NCI-H82 (cell line): ENCODE measurements at regions not wholly inside any gene's neighbourhood (a gene's known extent, or its start where the extent isn't known, plus 50 kb on each side); places are given as distances from the start of the nearest gene placed in this dataset.
A peak's percentile ranks its signal among the peaks of the same experiment; 100 is the strongest.
"Not testable (repeated sequence)": the region's sequence is repeated elsewhere in the genome, so short reads cannot be mapped to it uniquely, and the experiment has no call there.

ENCODE experiments used
- DNase-seq: peaks from one replicate; lab custom pipeline; 2025; lab: John Stamatoyannopoulos, UW

GRCh38 chr18:42545825-42546224 is 569.7 kb downstream of the RIT2 start:
- DNase-seq, result no peak

DNA sequence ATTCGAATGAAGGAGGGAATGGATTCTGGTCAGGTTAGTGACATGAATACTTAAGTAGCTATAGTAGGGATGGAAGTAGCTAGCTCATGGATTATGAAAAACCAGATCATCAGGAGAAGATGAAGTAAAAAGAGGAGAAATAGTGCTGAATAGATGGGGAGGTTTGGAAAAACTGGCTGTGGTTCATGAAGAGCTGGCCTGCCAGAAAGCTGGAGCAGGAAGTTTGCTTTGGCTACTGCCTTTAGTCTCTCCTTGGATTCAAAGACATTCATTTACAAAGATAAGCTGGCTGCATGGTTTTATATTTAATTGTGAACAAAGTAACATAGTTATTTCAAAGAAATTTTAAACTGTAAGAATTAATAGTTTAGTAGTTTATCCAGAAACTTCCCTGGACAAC is 567.0 kb downstream of the RIT2 start:
- DNase-seq, result no peak

DNA sequence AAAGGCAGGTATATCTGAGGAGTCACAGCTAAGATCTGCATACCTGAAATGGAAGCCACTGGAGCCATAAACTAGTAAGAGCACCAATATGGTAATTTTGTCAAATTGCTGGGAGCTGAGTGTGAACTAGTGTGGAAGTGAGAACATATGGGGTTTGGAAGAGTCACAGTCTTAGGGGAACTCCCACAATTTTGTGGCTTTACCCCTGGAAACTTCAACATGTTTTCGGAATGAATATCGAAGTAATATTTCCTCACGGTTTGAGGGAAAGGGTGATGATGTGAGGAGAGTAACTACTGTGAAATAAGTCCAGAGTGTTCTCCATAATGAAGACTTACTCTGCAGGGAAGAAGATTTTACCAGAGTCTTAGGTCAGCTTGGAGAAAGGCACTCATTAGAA is 565.9 kb downstream of the RIT2 start:
- no peak for DNase-seq

GRCh38 chr18:42552559-42552958 is 562.9 kb downstream of the RIT2 start:
- not testable (repeated sequence) for DNase-seq

GRCh38 chr18:42559069-42559690 is 556.3 kb downstream of the RIT2 start:
- DNase-seq, result peak; percentile 28

DNA sequence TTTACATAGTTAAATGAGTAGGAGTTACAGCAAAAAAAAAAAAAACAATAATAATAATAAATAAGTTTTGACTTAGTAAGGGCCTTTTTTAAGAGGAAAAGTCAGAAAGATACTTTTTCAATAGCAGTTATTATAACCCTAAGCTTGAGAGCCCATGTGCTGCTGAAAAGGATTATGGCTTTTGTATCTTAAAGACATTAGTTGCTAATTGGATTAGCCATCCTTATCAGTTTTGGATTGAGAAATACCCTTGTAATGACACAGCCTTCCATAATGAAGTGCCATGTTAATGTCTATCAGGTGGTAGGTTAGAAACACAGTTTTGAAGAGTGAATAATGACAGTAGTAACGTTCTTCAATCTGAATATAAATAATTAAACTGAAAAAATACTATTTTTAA is 554.0 kb downstream of the RIT2 start:
- peak; percentile 96 for DNase-seq

GRCh38 chr18:42563995-42564394 is 551.5 kb downstream of the RIT2 start:
- no peak for DNase-seq

- peak; percentile 10 for DNase-seq
Measured at GRCh38 chr18:42564761-42565160, 550.7 kb downstream of the RIT2 start.

- DNase-seq, result no peak
Measured at GRCh38 chr18:42568773-42569172, 546.7 kb downstream of the RIT2 start.

DNA sequence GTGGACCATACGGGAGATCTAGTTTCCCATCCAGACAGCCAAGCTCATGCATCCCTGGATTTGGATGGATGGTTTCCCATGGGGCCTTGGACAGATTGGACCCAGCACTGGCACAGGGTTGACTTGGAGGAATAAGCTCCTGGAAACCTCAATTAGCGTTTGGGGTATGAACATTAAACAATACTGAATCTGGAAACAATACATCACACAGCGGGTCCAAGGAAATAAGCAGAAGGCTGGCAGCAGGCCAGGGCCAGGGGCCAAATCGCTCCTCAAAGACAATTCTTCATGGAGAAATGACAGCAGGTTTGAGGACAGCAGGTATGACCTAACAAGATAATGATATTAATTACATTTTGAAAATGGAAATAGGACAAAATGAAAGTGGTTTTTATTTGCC is 540.6 kb downstream of the RIT2 start:
- peak; percentile 89 for DNase-seq

DNA sequence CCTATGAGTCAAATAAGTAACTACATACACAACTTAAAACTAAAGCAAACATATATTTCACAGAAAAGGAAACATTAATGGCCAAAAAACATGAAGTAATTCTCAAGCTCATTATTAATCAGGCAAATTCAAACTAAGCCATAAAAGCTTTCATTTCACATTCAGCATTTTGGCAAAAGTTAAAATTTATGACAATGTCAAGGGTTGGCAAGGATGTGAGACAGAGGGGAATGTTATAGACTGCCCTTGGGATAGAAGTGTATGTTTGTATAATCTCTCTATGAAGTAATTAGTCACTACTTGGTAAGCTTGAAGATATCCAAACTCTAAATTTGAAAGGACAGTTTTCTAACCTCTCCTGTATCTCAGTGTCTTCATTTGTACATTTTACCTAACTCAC is 539.4 kb downstream of the RIT2 start:
- no peak for DNase-seq

DNA sequence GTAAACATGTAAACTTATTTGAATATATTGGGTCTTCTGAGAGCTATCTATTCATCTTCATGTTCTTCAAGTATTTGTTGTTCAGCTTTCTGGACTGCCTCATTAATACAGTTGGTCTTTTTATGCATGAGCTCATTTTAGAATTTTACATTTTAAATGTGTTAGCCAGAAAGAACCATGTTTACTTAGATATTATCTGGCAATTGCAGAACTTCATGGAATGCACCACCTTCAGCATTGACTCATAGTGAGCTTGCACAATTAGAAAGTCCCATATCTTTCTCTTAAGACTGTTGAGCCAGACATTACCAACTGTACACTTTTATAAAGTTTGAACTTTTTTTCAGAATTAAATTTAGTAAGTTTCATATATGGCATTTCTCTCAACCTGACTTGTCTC is 536.7 kb downstream of the RIT2 start:
- DNase-seq, result no peak

DNA sequence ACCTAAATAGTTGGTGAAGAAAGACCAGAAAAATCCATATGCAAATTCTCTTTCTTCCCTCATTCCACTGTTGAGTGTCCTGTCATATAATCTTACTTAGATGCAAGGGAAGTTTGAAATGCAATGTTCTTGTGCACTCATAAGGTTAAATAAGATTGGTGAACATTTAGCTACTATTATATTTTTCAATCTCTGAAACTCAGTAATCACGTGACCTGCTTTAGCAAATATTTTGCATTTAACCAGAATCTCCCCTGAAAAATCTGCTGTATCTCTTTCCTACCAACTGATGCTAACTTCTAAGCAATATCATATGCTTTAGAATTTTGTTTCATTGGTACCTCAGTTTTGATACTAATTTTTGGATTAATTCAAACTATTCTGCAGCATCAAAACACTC is 533.2 kb downstream of the RIT2 start:
- DNase-seq, result no peak

DNA sequence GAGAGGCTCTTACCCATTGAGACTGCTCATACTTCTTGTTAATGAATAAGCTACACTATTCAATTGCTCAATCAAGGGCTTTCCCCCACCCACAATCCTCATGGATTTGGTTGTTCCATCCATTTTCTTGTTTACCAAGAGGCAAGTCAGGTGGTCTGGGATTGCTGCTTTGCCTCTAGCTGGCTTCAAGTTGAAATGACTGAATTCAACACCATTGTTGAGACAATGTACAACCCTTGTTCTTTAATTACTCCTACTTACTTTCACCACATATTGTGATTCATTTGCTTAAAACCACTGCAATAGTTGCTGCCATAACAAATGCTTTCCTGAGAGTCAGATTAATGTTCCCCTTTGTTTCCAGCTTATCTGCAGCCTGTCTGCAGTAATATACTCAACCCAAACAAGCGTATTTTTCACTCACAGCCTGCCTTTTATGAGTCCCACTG is 532.2 kb downstream of the RIT2 start:
- no peak for DNase-seq

GRCh38 chr18:42586601-42587000 is 528.9 kb downstream of the RIT2 start:
- DNase-seq, result no peak

DNA sequence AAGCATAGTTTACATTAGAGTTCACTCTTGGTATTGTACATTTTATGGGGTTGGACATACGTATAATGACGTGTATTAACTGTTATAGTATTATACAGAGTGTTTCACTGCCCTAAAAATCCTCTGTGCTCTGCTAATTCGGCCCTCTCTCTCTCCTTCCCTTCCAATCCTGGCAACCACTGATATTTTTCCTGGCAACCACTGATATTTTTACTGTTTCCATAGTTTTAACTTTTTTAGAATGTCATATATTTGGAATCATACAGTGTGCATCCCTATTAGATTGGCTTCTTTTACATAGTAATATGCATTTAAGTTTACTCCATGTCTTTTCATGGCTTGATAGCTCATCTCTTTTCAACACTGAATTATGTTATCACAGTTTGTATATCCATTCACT is 526.7 kb downstream of the RIT2 start:
- no peak for DNase-seq

DNA sequence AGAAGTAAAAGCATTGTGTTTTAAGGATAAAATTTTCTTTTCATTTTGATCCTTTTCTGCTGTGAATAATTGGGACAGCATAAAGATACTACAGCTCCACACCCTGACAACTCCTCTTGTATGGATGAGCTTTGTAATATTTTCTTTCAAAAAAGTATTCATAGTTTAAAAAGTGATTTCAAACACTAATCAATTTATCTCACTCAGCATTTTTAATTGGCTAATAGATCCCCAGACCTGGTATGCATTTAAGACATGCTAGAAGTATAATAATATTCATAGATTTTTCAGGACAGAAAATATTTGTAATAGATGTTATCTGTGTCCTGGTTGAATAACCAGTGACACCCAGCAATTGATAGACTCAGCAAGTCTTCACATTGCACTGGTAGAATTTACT is 510.7 kb downstream of the RIT2 start:
- no peak for DNase-seq

GRCh38 chr18:42606886-42607495 is 508.5 kb downstream of the RIT2 start:
- DNase-seq, result no peak

GRCh38 chr18:42611134-42611533 is 504.4 kb downstream of the RIT2 start:
- DNase-seq, result peak; percentile 15

- DNase-seq, result peak; percentile 94
Measured at GRCh38 chr18:42614619-42615293, 500.7 kb downstream of the RIT2 start.

DNA sequence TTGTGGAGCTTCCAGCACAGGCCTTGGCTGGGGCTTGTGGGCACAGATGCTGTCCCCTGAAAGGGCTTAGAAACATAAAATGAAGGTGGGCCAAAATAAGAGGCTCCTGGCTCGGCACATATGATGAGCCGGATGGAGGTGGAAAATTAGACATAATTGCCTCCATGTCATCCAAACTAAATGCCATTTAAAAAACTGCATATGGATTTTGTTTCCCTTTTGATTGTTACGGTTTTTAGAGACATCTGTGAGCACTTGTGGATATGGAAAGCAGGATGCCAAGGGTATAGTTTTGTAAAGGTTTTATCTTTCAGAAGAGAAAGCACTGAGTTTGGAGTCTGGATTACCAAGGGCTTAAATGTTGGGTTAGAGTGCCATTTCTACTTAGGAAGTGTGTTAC is 498.3 kb downstream of the RIT2 start:
- DNase-seq, result no peak

DNA sequence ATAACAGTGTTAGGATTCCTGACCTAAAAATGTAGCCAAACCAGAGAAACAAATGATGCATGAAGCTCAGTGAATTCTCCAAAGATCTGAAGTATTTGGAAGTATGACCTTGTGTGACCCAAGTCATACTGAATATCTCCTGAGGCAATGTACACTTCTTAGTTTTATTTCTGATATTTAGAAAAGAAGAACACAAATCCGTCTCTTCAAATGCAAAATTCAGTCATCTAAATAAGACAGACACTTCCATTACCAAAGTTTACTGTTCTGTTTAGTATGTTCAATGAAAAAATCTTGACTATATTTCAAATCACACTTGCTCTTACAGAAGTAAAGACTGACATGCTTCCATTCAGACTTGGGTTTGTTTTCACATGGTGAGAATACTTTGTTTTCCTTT is 495.7 kb downstream of the RIT2 start:
- no peak for DNase-seq

DNA sequence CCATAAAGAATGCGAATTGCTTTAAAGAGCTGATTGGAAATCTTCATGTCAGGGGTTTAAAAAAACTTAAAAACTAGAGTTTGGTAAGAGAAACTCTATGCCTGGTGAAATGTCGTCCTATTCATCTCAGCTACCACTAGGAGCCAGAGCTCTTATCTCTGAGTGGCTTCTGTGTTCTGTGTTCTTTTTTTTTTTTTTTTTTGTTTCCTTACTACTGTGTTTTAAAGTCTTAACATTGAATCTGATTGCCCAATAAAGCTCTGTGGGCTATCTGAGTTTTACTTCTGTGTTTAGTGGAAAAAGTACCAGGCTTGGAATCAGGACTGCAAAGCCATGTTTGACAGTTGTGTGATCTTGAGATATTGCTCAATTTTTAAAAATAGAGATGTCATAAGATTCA is 494.8 kb downstream of the RIT2 start:
- DNase-seq, result no peak

- DNase-seq, result no peak
Measured at GRCh38 chr18:42623935-42624334, 491.6 kb downstream of the RIT2 start.
